Psoas muscle (tissue), 7 donors: ENCODE measurements at regions not wholly inside any gene's neighbourhood (a gene's known extent, or its start where the extent isn't known, plus 50 kb on each side); places are given as distances from the start of the nearest gene placed in this dataset.
"Not testable (repeated sequence)": the region's sequence is repeated elsewhere in the genome, so short reads cannot be mapped to it uniquely, and the experiment has no call there.

Experiments
- ATAC-seq, 4 donors: fragments of 200-7000 bp; cut with Tn5 transposase; one replicate each; pipeline ENCODE4 v1.9.1; 2020; ENCODE audit warnings: moderate library complexity in 3 of 4, mild to moderate bottlenecking in 2 of 4
- DNase-seq, 2 donors: peaks; one replicate each; pipeline ENCODE4 v3.0.0-alpha.2; 2020
- H3K27ac ChIP-seq: fragments of 200-600 bp; one replicate; pipeline ENCODE4 v1.8.0; 2022
- H3K27me3 ChIP-seq, 3 donors: fragments of 200-600 bp in 1 of 3; one replicate each; pipeline versions ENCODE4 v1.6.1 to v1.8.0; 2013 to 2022; ENCODE audit warnings: low read length in 2 of 3, mild to moderate bottlenecking in 2 of 3, moderate library complexity in 1 of 3; ENCODE audit not compliant: insufficient read depth in 3 of 3
- H3K36me3 ChIP-seq, 2 donors: fragments of 200-600 bp in 1 of 2; one replicate each; pipeline versions ENCODE4 v1.6.1 to v1.8.0; 2013 to 2022; ENCODE audit warnings: low read depth in 1 of 2, mild to moderate bottlenecking in 1 of 2, moderate library complexity in 1 of 2; ENCODE audit not compliant: insufficient read depth in 1 of 2
- H3K4me1 ChIP-seq: fragments of 200-600 bp; one replicate; pipeline ENCODE4 v1.8.0; 2022
- H3K4me3 ChIP-seq: fragments of 200-600 bp; one replicate; pipeline ENCODE4 v1.8.0; 2022; ENCODE audit warnings: mild to moderate bottlenecking
- H3K9me3 ChIP-seq: fragments of 200-600 bp; one replicate; pipeline ENCODE4 v1.8.0; 2022
- WGBS, 3 donors: extraction: QIAGEN DNeasy Blood & Tissue Kit; methylation state at CpG; one replicate each; pipeline versions ENCODE4 v1.1.6 to v1.1.7; 2013; 5-methylcytosine and 5-hydroxymethylcytosine counted together
- intact Hi-C, 2 donors: fragments of 100-400 bp; cut with DNase I; formaldehyde crosslinking; loops; one replicate each; pipeline versions ENCODE4 v1.11.0 to v1.14.2; 2022
- TF ChIP-seq, protein P1 (sequence below): fragments of 200-600 bp; IDR thresholded peaks from one replicate; pipeline ENCODE4 v1.8.0; 2022; ENCODE audit warnings: antibody characterized with exemption
- donor health status: healthy with polysubstance abuse.
- donor health status: DM: no; HTN: no; CAD: no; lungs with moderate emphysema.
- donor health status: Bipolar disorder and iron deficiency.
- donor health status: healthy.
- donor health status: DM: yes; HTN: yes; CAD: no.
- donor health status: DM: no; HTN: no; CAD: no.
- donor health status: DM: yes; HTN: yes; CAD: no.

DNA sequence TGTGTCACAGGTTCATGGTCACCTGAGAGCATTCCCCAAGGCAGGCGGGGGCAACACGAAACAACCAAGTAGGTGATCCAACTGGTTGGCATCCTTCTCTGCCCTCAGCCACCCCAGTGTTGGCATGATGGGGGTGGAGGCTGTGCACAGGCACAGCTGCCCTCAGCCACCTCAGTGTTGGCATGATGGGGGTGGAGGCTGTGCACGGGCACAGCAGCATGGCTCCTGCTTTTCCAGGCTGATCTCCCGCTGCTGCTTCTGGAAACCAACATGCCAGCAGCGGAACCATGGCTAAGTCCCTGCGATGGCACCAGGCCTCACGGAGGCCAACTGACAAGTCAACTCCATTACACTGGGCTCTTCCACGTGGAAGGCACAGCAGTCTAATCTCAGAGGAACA is 447.8 kb downstream of the PTPRU start:
- no peak overlapping the region for H3K4me3 ChIP-seq
- intact Hi-C loops, result loop anchor here in 1 of 2 donors (10.0 kb wide), 1 partner anchor 169 kb away; no protein-coding TSS in a partner anchor
- H3K27me3 ChIP-seq, result peaks cover 0 to 27% (median 6%) of the 10 kb centered on the region in 3 donors
- no peaks in the 10 kb centered on the region for H3K36me3 ChIP-seq
- TF ChIP-seq, protein P1, sequence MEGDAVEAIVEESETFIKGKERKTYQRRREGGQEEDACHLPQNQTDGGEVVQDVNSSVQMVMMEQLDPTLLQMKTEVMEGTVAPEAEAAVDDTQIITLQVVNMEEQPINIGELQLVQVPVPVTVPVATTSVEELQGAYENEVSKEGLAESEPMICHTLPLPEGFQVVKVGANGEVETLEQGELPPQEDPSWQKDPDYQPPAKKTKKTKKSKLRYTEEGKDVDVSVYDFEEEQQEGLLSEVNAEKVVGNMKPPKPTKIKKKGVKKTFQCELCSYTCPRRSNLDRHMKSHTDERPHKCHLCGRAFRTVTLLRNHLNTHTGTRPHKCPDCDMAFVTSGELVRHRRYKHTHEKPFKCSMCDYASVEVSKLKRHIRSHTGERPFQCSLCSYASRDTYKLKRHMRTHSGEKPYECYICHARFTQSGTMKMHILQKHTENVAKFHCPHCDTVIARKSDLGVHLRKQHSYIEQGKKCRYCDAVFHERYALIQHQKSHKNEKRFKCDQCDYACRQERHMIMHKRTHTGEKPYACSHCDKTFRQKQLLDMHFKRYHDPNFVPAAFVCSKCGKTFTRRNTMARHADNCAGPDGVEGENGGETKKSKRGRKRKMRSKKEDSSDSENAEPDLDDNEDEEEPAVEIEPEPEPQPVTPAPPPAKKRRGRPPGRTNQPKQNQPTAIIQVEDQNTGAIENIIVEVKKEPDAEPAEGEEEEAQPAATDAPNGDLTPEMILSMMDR, result no peak
- no peaks in the 10 kb centered on the region for H3K9me3 ChIP-seq
- no peaks in the 10 kb centered on the region for H3K4me1 ChIP-seq
- DNase-seq (peak in 1 of 2 donors; percentile 34), ATAC-seq (no peak)
- WGBS, 3 donors, result 41 to 66% (median 50%) methylated on average over 8 of the region's 8 CpGs
- H3K27ac ChIP-seq, result no peak overlapping the region

- DNase-seq (no peak), ATAC-seq (no peak)
- no peaks in the 10 kb centered on the region for H3K9me3 ChIP-seq
- no peaks in the 10 kb centered on the region for H3K36me3 ChIP-seq
- TF ChIP-seq, protein P1, result no peak
- no peak overlapping the region for H3K4me3 ChIP-seq
- H3K4me1 ChIP-seq, result no peaks in the 10 kb centered on the region
- no peak overlapping the region for H3K27ac ChIP-seq
- WGBS, 3 donors, result 77 to 85% (median 80%) methylated on average over 5 of the region's 5 CpGs
- intact Hi-C loops, result loop anchor here in 1 of 2 donors (10.0 kb wide), 1 partner anchor 169 kb away; no protein-coding TSS in a partner anchor
- peaks cover 0 to 22% (median 4%) of the 10 kb centered on the region in 3 donors for H3K27me3 ChIP-seq
These were observed 447.1 kb downstream of the PTPRU start for GRCh38 chr1:29683472-29683871.

GRCh38 chr1:29682919-29683295 is 446.6 kb downstream of the PTPRU start:
- H3K27me3 ChIP-seq, result peaks cover 0 to 16% (median 4%) of the 10 kb centered on the region in 3 donors
- TF ChIP-seq, protein P1, result no peak
- 15 to 22% (median 19%) methylated on average over 3 of the region's 3 CpGs for WGBS, 3 donors
- no peak overlapping the region for H3K27ac ChIP-seq
- ATAC-seq (no peak), DNase-seq (no peak)
- no peaks in the 10 kb centered on the region for H3K4me1 ChIP-seq
- H3K36me3 ChIP-seq, result no peaks in the 10 kb centered on the region
- no peaks in the 10 kb centered on the region for H3K9me3 ChIP-seq
- no peak overlapping the region for H3K4me3 ChIP-seq
- intact Hi-C loops, result loop anchor here in 1 of 2 donors (10.0 kb wide), 1 partner anchor 168 kb away; no protein-coding TSS in a partner anchor

GRCh38 chr1:29682171-29682918 is 446.0 kb downstream of the PTPRU start:
- peaks cover 0 to 13% (median 4%) of the 10 kb centered on the region in 3 donors for H3K27me3 ChIP-seq
- no peaks in the 10 kb centered on the region for H3K36me3 ChIP-seq
- no peak for ATAC-seq
- TF ChIP-seq, protein P1, result no peak
- H3K9me3 ChIP-seq, result no peaks in the 10 kb centered on the region
- H3K4me3 ChIP-seq, result no peak overlapping the region
- intact Hi-C loops, result loop anchor here in 1 of 2 donors (10.0 kb wide), 1 partner anchor 168 kb away; no protein-coding TSS in a partner anchor
- no peak overlapping the region for H3K27ac ChIP-seq
- WGBS, 3 donors, result 49 to 61% (median 56%) methylated on average over 10 of the region's 10 CpGs
- no peak for DNase-seq
- H3K4me1 ChIP-seq, result no peaks in the 10 kb centered on the region

DNA sequence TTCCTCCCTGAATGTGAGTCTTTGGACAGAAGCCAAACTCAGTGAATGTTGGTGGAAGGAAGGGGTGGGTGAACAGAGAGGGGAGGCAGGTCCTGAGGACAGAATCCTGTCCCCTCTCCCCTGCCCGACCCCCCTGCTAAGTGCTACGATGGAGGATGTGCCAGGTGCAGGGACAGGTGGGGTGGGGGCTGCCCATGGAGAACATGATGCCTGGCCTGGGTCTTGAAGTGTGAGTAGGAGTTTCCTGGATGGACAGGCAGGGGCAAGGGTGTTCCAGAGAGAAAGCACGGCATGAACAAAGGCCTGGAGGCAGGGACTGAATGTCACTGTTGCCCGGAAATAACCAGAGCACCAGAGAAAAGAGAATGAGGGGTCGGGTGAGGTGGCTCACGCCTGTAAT is 445.1 kb downstream of the PTPRU start:
- not testable (repeated sequence) for H3K4me3 ChIP-seq, DNase-seq, H3K36me3 ChIP-seq, H3K4me1 ChIP-seq, H3K27ac ChIP-seq, ATAC-seq, H3K9me3 ChIP-seq
- H3K27me3 ChIP-seq, result peaks cover 0 to 13% (median 4%) of the 10 kb centered on the region in 3 donors
- 66 to 77% (median 75%) methylated on average over 4 to 6 of the region's 6 CpGs for WGBS, 3 donors
- intact Hi-C loops, result loop anchor here in 1 of 2 donors (10.0 kb wide), 1 partner anchor 167 kb away; no protein-coding TSS in a partner anchor
